Ovary (tissue), 7 donors: ENCODE measurements at regions not wholly inside any gene's neighbourhood (a gene's known extent, or its start where the extent isn't known, plus 50 kb on each side); places are given as distances from the start of the nearest gene placed in this dataset.

Experiments
- DNase-seq, 5 donors: peaks; one replicate each; pipeline ENCODE4 v3.0.0-alpha.2; 2019 to 2020
- H3K27ac ChIP-seq, 2 donors: fragments of 200-600 bp; one replicate each; pipeline versions ENCODE4 v1.5.1 to v1.8.0; 2019 to 2022
- H3K27me3 ChIP-seq: fragments of 200-600 bp; one replicate; pipeline ENCODE4 v1.8.0; 2022
- H3K36me3 ChIP-seq: fragments of 200-600 bp; sonication (generic); one replicate; pipeline ENCODE4 v1.5.1; 2019
- H3K4me1 ChIP-seq: one replicate; pipeline ENCODE4 v1.8.1; 2013; ENCODE audit warnings: mild to moderate bottlenecking, moderate library complexity; ENCODE audit not compliant: insufficient read depth
- H3K4me3 ChIP-seq: fragments of 200-600 bp; sonication (generic); one replicate; pipeline ENCODE4 v1.5.1; 2017
- H3K9me3 ChIP-seq, 2 donors: fragments of 200-600 bp in 1 of 2; sonication (generic) in 1 of 2; one replicate each; pipeline versions ENCODE4 v1.5.1 to v1.8.1; 2013 to 2019; ENCODE audit warnings: mild to moderate bottlenecking in 1 of 2, moderate library complexity in 1 of 2
- EP300 ChIP-seq: sonication (generic); formaldehyde crosslinking; IDR thresholded peaks from one replicate; pipeline ENCODE4 v1.6.1; 2017; ENCODE audit warnings: antibody characterized with exemption
- POLR2A ChIP-seq: fragments of 450-650 bp; IDR thresholded peaks from one replicate; pipeline ENCODE4 v1.6.1; 2017; ENCODE audit warnings: antibody characterized with exemption, mild to moderate bottlenecking, moderate library complexity
- WGBS, 3 donors: extraction: QIAGEN DNeasy Blood & Tissue Kit in 1 of 3; methylation state at CpG; one replicate each; pipeline versions ENCODE4 v1.1.5 to v1.1.7; 2013 to 2017; 5-methylcytosine and 5-hydroxymethylcytosine counted together
- intact Hi-C, 4 donors: fragments of 100-400 bp; cut with DNase I; formaldehyde crosslinking; loops; one replicate each; pipeline versions ENCODE4 v1.11.0 to v1.15.1; 2022 to 2023
- TF ChIP-seq, protein P1 (sequence below), 3 donors: fragments of 450-650 bp in 2 of 3; fragments of 200-600 bp in 1 of 3; IDR thresholded peaks; one replicate each; pipeline versions ENCODE4 v1.5.1 to v1.8.0; 2016 to 2022; ENCODE audit warnings: antibody characterized with exemption in 3 of 3, mild to moderate bottlenecking in 1 of 3
- donor health status: DM: no; HTN: no; CAD: no; lungs with moderate emphysema.
- donor health status: DM: no; HTN: no; CAD: no.
- donor health status: Bipolar disorder and iron deficiency.
- donor health status: DM: no; HTN: no; CAD: no.
- donor health status: DM: yes; HTN: yes; CAD: no.

DNA sequence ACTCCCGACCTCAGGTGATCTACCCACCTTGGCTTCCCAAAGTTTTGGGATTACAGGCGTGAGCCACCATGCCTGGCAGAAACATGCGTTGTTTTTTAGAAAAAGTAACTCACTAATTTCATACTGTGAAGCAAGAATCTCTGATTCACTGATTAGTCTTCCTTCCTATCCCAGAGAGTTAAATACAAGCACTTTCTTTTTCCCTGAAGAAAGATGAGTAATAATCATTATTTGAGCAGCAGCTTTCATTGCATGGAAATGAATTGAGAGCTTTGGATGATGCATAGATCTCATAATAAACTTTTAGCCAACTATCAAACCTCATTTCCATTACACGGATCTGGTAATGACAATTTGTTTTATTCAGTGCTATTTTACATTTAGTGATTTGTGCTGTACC lies 892.5 kb upstream of the EYS start:
- H3K27ac ChIP-seq = no peak overlapping the region
- no peaks in the 10 kb centered on the region for H3K4me1 ChIP-seq
- H3K36me3 ChIP-seq = no peaks in the 10 kb centered on the region
- WGBS, 3 donors = 73 to 75% (median 74%) methylated on average over 4 of the region's 4 CpGs
- H3K27me3 ChIP-seq = no peaks in the 10 kb centered on the region
- H3K4me3 ChIP-seq = no peak overlapping the region
- TF ChIP-seq EP300 (no peak), POLR2A (no peak)
- TF ChIP-seq, protein P1, sequence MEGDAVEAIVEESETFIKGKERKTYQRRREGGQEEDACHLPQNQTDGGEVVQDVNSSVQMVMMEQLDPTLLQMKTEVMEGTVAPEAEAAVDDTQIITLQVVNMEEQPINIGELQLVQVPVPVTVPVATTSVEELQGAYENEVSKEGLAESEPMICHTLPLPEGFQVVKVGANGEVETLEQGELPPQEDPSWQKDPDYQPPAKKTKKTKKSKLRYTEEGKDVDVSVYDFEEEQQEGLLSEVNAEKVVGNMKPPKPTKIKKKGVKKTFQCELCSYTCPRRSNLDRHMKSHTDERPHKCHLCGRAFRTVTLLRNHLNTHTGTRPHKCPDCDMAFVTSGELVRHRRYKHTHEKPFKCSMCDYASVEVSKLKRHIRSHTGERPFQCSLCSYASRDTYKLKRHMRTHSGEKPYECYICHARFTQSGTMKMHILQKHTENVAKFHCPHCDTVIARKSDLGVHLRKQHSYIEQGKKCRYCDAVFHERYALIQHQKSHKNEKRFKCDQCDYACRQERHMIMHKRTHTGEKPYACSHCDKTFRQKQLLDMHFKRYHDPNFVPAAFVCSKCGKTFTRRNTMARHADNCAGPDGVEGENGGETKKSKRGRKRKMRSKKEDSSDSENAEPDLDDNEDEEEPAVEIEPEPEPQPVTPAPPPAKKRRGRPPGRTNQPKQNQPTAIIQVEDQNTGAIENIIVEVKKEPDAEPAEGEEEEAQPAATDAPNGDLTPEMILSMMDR (IDR thresholded peaks at IDR 0.05) = no peak
- H3K9me3 ChIP-seq = no peaks in the 10 kb centered on the region
- intact Hi-C loops = no loop called here
- DNase-seq = no peak

DNA sequence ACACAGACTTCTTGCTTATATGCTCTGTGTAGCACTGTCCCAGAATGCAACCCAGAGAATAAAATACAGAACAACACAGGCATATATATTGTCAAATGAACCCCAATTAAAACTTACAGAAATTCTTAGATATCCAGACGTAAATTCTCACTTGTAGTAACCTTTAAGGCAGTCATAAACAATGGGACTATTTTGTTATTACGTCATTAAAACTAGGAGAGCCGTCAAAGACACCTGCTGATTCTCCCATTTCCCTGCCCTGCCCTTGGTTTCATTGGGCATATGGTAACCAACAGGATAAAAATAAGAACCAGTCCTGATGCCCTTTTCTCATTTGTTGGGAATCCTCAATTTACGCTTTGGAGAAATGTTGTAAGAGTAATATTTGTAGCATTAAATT lies 871.3 kb upstream of the EYS start:
- no peak for DNase-seq
- TF ChIP-seq POLR2A = no peak
- TF ChIP-seq, protein P1 (IDR thresholded peaks at IDR 0.05) = no peak
- 78 to 81% (median 80%) methylated on average over 4 of the region's 4 CpGs for whole genome bisulfite sequencing, 3 donors

DNA sequence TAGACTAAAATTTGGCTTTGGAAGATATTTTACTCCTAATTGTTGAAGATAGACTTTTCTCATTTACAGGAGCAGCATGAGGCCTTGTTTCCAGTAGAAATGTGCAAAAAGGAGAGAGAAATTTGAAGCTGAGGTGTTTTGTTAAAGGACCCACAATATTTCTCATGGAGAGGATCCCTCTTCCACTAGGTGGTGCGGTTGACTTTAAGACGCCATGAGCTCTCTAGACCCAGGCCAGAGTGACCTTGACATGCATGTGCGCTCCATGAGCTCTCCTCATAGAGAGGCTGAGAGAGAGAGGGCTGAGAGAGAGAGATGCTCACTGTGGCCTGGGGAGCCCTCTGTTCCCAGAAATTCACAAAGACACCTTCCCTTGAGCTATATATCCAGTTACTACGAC lies 861.2 kb upstream of the EYS start:
- no peak overlapping the region for H3K4me3 ChIP-seq
- no peaks in the 10 kb centered on the region for H3K27me3 ChIP-seq
- H3K27ac ChIP-seq = no peak overlapping the region
- no peaks in the 10 kb centered on the region for H3K36me3 ChIP-seq
- no peaks in the 10 kb centered on the region for H3K9me3 ChIP-seq
- no peaks in the 10 kb centered on the region for H3K4me1 ChIP-seq
- WGBS, 3 donors = 70 to 86% (median 81%) methylated on average over 4 of the region's 4 CpGs
- TF ChIP-seq, protein P1 (IDR thresholded peaks at IDR 0.05) = no peak
- intact Hi-C loops = no loop called here
- DNase-seq = no peak

More for the DNA sequence above, 871.3 kb upstream of the EYS start:
- intact Hi-C loops = no loop called here
- no peaks in the 10 kb centered on the region for H3K9me3 ChIP-seq
- H3K27me3 ChIP-seq = no peaks in the 10 kb centered on the region
- H3K36me3 ChIP-seq = no peaks in the 10 kb centered on the region
- H3K4me3 ChIP-seq = no peak overlapping the region
- no peak overlapping the region for H3K27ac ChIP-seq
- H3K4me1 ChIP-seq = no peaks in the 10 kb centered on the region

DNA sequence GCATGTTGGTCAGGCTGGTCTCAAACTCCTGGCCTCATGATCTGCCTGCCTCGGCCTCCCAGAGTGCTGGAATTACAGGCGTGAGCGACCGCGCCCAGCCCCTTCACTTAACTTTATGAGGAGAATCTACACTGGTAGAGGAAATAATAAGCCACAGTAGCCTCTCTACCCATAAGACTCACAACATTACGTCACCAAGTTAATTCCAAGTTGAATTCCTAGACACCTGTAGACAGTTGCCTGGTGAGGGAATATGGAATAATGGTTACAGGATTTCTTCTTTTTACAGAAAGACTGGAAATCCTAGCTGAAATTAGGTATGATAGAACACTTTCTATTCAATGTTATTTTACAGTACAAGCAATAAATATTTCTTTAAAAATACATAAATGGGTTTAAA lies 854.5 kb upstream of the EYS start:
- TF ChIP-seq POLR2A (no peak), EP300 (no peak)
- TF ChIP-seq, protein P1 (IDR thresholded peaks at IDR 0.05) = no peak
- no peak for DNase-seq

DNA sequence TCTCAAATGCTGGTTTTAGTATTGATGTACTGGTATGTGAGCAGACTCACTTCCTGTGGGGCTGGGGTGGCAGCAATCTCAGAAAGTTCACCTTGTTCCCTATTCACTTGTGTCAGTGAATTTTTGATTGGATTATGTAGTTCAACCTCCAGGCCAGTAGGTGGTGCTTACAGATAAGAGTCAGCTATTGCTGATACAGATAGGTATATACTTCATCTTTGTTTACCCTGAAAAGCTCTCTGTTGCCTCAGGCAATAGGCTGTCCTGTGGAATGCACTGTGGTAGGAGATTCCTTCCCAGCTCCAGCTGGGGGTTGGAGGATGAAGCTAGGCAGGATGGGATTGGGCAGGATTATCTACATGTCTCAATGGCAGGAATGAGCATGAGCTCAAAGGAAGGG lies 851.2 kb upstream of the EYS start:
- TF ChIP-seq POLR2A (no peak), EP300 (no peak)
- TF ChIP-seq, protein P1 (IDR thresholded peaks at IDR 0.05) = no peak
- Histone ChIP-seq H3K27ac (no peak overlapping the region), H3K9me3 (no peaks in the 10 kb centered on the region), H3K27me3 (no peaks in the 10 kb centered on the region), H3K4me3 (no peak overlapping the region), H3K36me3 (no peaks in the 10 kb centered on the region), H3K4me1 (no peaks in the 10 kb centered on the region)
- intact Hi-C loops = no loop called here
- no peak for DNase-seq

More for the DNA sequence above, 854.5 kb upstream of the EYS start:
- 89 to 97% (median 92%) methylated on average over 6 of the region's 6 CpGs for WGBS, 3 donors
- no peak overlapping the region for H3K27ac ChIP-seq
- no peaks in the 10 kb centered on the region for H3K4me1 ChIP-seq
- H3K27me3 ChIP-seq = no peaks in the 10 kb centered on the region
- H3K4me3 ChIP-seq = no peak overlapping the region
- intact Hi-C loops = no loop called here
- no peaks in the 10 kb centered on the region for H3K9me3 ChIP-seq
- H3K36me3 ChIP-seq = no peaks in the 10 kb centered on the region
